Endothelial cell (in vitro differentiated cells): ENCODE measurements at regions not wholly inside any gene's neighbourhood (a gene's known extent, or its start where the extent isn't known, plus 50 kb on each side); places are given as distances from the start of the nearest gene placed in this dataset.

ENCODE experiments used
- DNase-seq: peaks from one replicate; pipeline ENCODE4 v3.0.0; 2021; ENCODE audit warnings: low spot score
- H3K27ac Mint-ChIP-seq: one replicate; pipeline ENCODE4 v1.8.0; 2021; ENCODE audit warnings: mixed read lengths, inconsistent platforms; ENCODE audit not compliant: unreplicated experiment
- H3K27me3 Mint-ChIP-seq: one replicate; pipeline ENCODE4 v1.8.0; 2021; ENCODE audit warnings: mild to moderate bottlenecking, moderate library complexity, mixed read lengths, inconsistent platforms; ENCODE audit not compliant: unreplicated experiment
- H3K36me3 Mint-ChIP-seq: one replicate; pipeline ENCODE4 v1.8.0; 2021; ENCODE audit warnings: mild to moderate bottlenecking, low read depth, mixed read lengths, inconsistent platforms; ENCODE audit not compliant: unreplicated experiment
- H3K4me1 Mint-ChIP-seq: one replicate; pipeline ENCODE4 v1.8.0; 2021; ENCODE audit warnings: mild to moderate bottlenecking, mixed read lengths, inconsistent platforms; ENCODE audit not compliant: unreplicated experiment
- H3K4me3 Mint-ChIP-seq: one replicate; pipeline ENCODE4 v1.8.0; 2021; ENCODE audit warnings: mild to moderate bottlenecking, mixed read lengths, inconsistent platforms; ENCODE audit not compliant: unreplicated experiment
- H3K9me3 Mint-ChIP-seq: one replicate; pipeline ENCODE4 v1.8.0; 2021; ENCODE audit warnings: mixed read lengths, inconsistent platforms; ENCODE audit not compliant: unreplicated experiment
- CTCF ChIP-seq: fragments of 200-600 bp; sonication (generic); IDR thresholded peaks from one replicate; pipeline ENCODE4 v1.5.0; 2021; ENCODE audit warnings: antibody characterized with exemption; ENCODE audit not compliant: unreplicated experiment

GRCh38 chr7:156004265-156005201 is 192.3 kb upstream of the SHH start:
- no peak for TF ChIP-seq CTCF
- H3K4me3 Mint-ChIP-seq: no peak overlapping the region
- no peaks in the 10 kb centered on the region for H3K4me1 Mint-ChIP-seq
- H3K27me3 Mint-ChIP-seq: peaks cover 7% of the 10 kb centered on the region
- no peak overlapping the region for H3K27ac Mint-ChIP-seq
- H3K9me3 Mint-ChIP-seq: no peaks in the 10 kb centered on the region
- DNase-seq: no peak
- no peaks in the 10 kb centered on the region for H3K36me3 Mint-ChIP-seq

- no peak overlapping the region for H3K27ac Mint-ChIP-seq
- H3K36me3 Mint-ChIP-seq: no peaks in the 10 kb centered on the region
- no peaks in the 10 kb centered on the region for H3K4me1 Mint-ChIP-seq
- no peak overlapping the region for H3K4me3 Mint-ChIP-seq
- TF ChIP-seq CTCF: no peak
- no peak for DNase-seq
- no peaks in the 10 kb centered on the region for H3K9me3 Mint-ChIP-seq
- peaks cover 7% of the 10 kb centered on the region for H3K27me3 Mint-ChIP-seq
These were observed 191.2 kb upstream of the SHH start for GRCh38 chr7:156003220-156004162.

DNA sequence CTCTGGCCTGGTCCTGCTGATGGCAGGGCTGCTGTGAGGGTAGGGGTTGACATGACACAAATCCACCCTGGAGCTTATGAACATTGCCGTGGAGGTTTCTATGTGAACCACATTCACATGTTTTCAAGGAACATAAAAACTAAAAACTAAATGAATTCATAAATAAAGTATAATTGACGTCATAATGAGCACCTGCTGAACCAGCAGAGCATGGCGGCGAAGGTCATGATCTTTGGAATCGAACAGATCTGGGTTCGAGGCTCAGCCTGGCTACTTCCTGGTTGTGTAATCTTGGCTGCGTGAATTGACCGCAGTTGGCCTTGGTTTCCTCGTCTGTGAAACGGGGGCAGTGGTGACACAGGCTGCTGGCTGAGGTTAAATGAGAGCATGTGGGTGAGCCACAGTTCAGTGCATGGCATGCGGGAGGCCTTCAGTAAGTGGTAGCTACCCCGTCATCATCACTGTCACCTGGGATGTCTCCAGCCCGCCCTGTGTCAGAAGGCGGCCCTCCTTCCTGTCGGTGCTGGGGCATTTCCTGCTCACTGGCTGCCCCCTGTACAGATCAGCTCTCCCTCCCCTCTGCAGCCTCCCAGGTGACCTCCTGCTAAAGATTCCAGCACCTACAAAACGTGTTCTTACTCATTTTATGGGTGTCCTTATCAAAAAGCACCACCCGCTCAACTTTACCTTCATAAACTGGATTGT is 190.3 kb upstream of the SHH start:
- DNase-seq: no peak
- no peak overlapping the region for H3K27ac Mint-ChIP-seq
- H3K4me1 Mint-ChIP-seq: no peaks in the 10 kb centered on the region
- TF ChIP-seq CTCF: no peak
- no peaks in the 10 kb centered on the region for H3K9me3 Mint-ChIP-seq
- no peak overlapping the region for H3K4me3 Mint-ChIP-seq
- H3K27me3 Mint-ChIP-seq: peaks cover 7% of the 10 kb centered on the region
- no peaks in the 10 kb centered on the region for H3K36me3 Mint-ChIP-seq

GRCh38 chr7:156001496-156002260 is 189.4 kb upstream of the SHH start:
- no peak overlapping the region for H3K4me3 Mint-ChIP-seq
- H3K9me3 Mint-ChIP-seq: no peaks in the 10 kb centered on the region
- no peak overlapping the region for H3K27ac Mint-ChIP-seq
- no peaks in the 10 kb centered on the region for H3K4me1 Mint-ChIP-seq
- TF ChIP-seq CTCF: no peak
- no peak for DNase-seq
- peaks cover 6% of the 10 kb centered on the region for H3K27me3 Mint-ChIP-seq
- H3K36me3 Mint-ChIP-seq: no peaks in the 10 kb centered on the region
